OCI-LY7 (cell line): ENCODE measurements at regions not wholly inside any gene's neighbourhood (a gene's known extent, or its start where the extent isn't known, plus 50 kb on each side); places are given as distances from the start of the nearest gene placed in this dataset.

Experiments
- CTCF ChIP-seq: fragments of 200-600 bp; sonication (generic); conservative IDR thresholded peaks from 2 replicates; pipeline ENCODE4 v1.5.1; 2014; ENCODE audit warnings: mild to moderate bottlenecking, antibody characterized with exemption, low read length, moderate library complexity, mixed read lengths
- EZH2phosphoT487 ChIP-seq: fragments of 200-600 bp; sonication (generic); IDR thresholded peaks from 2 replicates; pipeline ENCODE4 v1.6.1; 2018; ENCODE audit warnings: low read depth, borderline replicate concordance, mild to moderate bottlenecking, mixed run types, antibody characterized with exemption, low read length, moderate library complexity, mixed read lengths

DNA sequence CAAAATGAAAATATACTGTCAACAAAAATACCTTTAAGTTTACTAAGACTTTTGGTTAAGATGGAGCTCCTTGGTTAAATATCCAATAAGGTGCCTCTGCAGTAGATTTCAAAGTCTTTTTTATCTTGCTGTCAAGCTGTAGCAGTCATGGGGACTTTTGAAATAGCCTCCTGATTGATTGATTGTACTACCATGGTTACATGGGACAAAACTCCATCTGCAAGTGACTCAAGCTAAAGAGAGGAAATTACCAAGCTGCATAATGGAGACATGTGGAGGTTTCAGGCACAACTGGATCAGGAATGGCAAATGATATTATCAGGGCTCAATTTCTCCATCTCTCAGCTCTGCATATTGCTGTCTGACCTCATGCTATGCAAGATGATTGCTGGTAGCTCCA is 73.4 kb upstream of the ST8SIA3 start:
- no peak for TF ChIP-seq CTCF
- no peak for TF ChIP-seq EZH2phosphoT487
